CD8-positive, alpha-beta memory T cell (primary cell): ENCODE measurements at regions not wholly inside any gene's neighbourhood (a gene's known extent, or its start where the extent isn't known, plus 50 kb on each side); places are given as distances from the start of the nearest gene placed in this dataset.

Experiments
- CTCF ChIA-PET: fragments of 350-600 bp; sonication (Branson Sonifier 250); formaldehyde crosslinking; loops from one replicate; lab custom pipeline; 2021; ENCODE audit warnings: antibody characterized with exemption; lab: Charles Lee
- POLR2A ChIA-PET: fragments of 350-600 bp; sonication (Branson Sonifier 250); formaldehyde crosslinking; loops from one replicate; lab custom pipeline; 2021; ENCODE audit warnings: antibody characterized with exemption; lab: Charles Lee
- DNase-seq, 5 donors: peaks; one replicate each; pipeline versions ENCODE4 v3.0.0 to v3.0.0-alpha.2; 2020 to 2022; ENCODE audit warnings: mixed read lengths in 1 of 5
- H3K27ac ChIP-seq: one replicate; pipeline ENCODE4 v1.7.0; 2013; ENCODE audit warnings: low read depth, mild to moderate bottlenecking, low read length, moderate library complexity
- H3K27me3 ChIP-seq: 2 replicates; pipeline ENCODE4 v1.7.0; 2013; ENCODE audit warnings: low read length, mild to moderate bottlenecking; ENCODE audit not compliant: insufficient read depth, poor library complexity, severe bottlenecking
- H3K36me3 ChIP-seq: 2 replicates; pipeline ENCODE4 v1.7.0; 2013; ENCODE audit warnings: mild to moderate bottlenecking, low read length, moderate library complexity; ENCODE audit not compliant: insufficient read depth
- H3K4me1 ChIP-seq: 2 replicates; pipeline ENCODE4 v1.7.0; 2013; ENCODE audit warnings: mild to moderate bottlenecking, low read length, moderate library complexity; ENCODE audit not compliant: insufficient read depth
- H3K4me3 ChIP-seq: 2 replicates; pipeline ENCODE4 v1.7.0; 2013; ENCODE audit warnings: mild to moderate bottlenecking, low read length
- H3K9me3 ChIP-seq: 2 replicates; pipeline ENCODE4 v1.7.0; 2013; ENCODE audit warnings: mild to moderate bottlenecking, low read length
- H3K27ac Mint-ChIP-seq, 8 donors: one replicate each; pipeline ENCODE4 v1.8.0; 2020 to 2021; ENCODE audit warnings: mixed read lengths in 8 of 8, mild to moderate bottlenecking in 6 of 8, inconsistent platforms in 3 of 8, moderate library complexity in 3 of 8
- H3K27me3 Mint-ChIP-seq, 2 donors: one replicate each; pipeline ENCODE4 v1.8.0; 2020 to 2021; ENCODE audit warnings: mixed read lengths in 2 of 2, mild to moderate bottlenecking in 1 of 2, moderate library complexity in 1 of 2
- H3K36me3 Mint-ChIP-seq, 3 donors: one replicate each; pipeline ENCODE4 v1.8.0; 2020 to 2021; ENCODE audit warnings: mixed read lengths in 3 of 3, inconsistent platforms in 1 of 3, mild to moderate bottlenecking in 1 of 3
- H3K4me1 Mint-ChIP-seq, 3 donors: one replicate each; pipeline ENCODE4 v1.8.0; 2020 to 2021; ENCODE audit warnings: mixed read lengths in 3 of 3, inconsistent platforms in 1 of 3, mild to moderate bottlenecking in 1 of 3
- H3K4me3 Mint-ChIP-seq, 7 donors: one replicate each; pipeline ENCODE4 v1.8.0; 2020 to 2021; ENCODE audit warnings: mixed read lengths in 7 of 7, mild to moderate bottlenecking in 6 of 7, moderate library complexity in 4 of 7, inconsistent platforms in 2 of 7
- H3K9me3 Mint-ChIP-seq, 5 donors: one replicate each; pipeline ENCODE4 v1.8.0; 2020 to 2022; ENCODE audit warnings: mixed read lengths in 5 of 5, mild to moderate bottlenecking in 3 of 5, moderate library complexity in 2 of 5, inconsistent platforms in 1 of 5

DNA sequence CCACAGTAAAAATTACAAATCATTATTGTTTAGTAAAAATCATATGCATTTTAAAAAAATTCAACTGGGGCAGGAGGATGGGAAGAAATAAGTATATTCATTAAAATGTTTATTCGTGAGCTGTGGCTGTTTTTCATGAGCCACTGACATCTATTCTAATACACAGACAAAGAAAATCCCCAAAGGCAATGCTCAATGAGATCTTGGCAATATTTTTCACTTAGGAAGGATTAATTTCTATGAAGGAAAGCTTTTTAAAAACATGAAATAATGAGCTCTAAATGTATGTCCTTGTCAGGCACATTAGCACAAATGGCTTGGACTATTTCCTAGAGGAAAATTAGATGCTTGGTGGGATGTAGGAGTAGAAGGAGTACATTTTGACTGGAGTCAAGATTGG, 262.0 kb upstream of the MMADHC start:
- H3K27me3 ChIP-seq = no peaks in the 10 kb centered on the region
- H3K27ac ChIP-seq = no peak overlapping the region
- POLR2A ChIA-PET = no interaction called here
- Mint-ChIP-seq H3K4me1 (no peaks in the 10 kb centered on the region), H3K27ac (no peak overlapping the region), H3K9me3 (peaks cover 6 to 18% (median 11%) of the 10 kb centered on the region in 5 donors), H3K4me3 (no peak overlapping the region), H3K36me3 (peaks cover 0 to 2% (median 0%) of the 10 kb centered on the region in 3 donors), H3K27me3 (peaks cover 0 to 7% of the 10 kb centered on the region in 2 donors)
- H3K9me3 ChIP-seq = no peaks in the 10 kb centered on the region
- CTCF ChIA-PET = no interaction called here
- no peak overlapping the region for H3K4me3 ChIP-seq
- no peaks in the 10 kb centered on the region for H3K4me1 ChIP-seq
- DNase-seq = no peak
- no peaks in the 10 kb centered on the region for H3K36me3 ChIP-seq

DNA sequence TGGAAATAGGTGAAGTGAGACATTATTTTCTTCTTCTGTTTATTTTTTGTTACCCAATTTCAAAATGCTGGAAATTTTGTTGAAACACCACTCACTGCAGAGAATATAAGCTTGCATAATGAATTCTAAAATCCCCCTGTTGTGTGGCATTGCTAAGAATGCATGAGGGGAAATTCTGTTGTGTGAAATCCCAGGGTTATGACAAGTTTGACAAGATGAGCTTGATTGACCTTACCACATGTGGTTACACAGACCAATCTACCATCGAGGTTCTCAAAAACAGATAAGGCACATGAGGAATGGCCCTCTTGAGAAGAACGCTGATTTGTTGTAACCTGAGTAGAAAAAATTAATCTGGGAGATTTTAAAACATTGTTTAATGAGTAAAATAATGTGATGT, 261.6 kb upstream of the MMADHC start:
- Histone ChIP-seq H3K36me3 (no peaks in the 10 kb centered on the region), H3K27ac (no peak overlapping the region), H3K4me3 (no peak overlapping the region), H3K27me3 (no peaks in the 10 kb centered on the region), H3K9me3 (no peaks in the 10 kb centered on the region), H3K4me1 (no peaks in the 10 kb centered on the region)
- H3K4me3 Mint-ChIP-seq = no peak overlapping the region
- no peak for DNase-seq
- ChIA-PET CTCF (no interaction called here), POLR2A (no interaction called here)
- peaks cover 6 to 18% (median 11%) of the 10 kb centered on the region in 5 donors for H3K9me3 Mint-ChIP-seq
- no peak overlapping the region for H3K27ac Mint-ChIP-seq
- H3K4me1 Mint-ChIP-seq = no peaks in the 10 kb centered on the region
- H3K36me3 Mint-ChIP-seq = peaks cover 0 to 2% (median 0%) of the 10 kb centered on the region in 3 donors
- H3K27me3 Mint-ChIP-seq = peaks cover 0 to 7% of the 10 kb centered on the region in 2 donors

DNA sequence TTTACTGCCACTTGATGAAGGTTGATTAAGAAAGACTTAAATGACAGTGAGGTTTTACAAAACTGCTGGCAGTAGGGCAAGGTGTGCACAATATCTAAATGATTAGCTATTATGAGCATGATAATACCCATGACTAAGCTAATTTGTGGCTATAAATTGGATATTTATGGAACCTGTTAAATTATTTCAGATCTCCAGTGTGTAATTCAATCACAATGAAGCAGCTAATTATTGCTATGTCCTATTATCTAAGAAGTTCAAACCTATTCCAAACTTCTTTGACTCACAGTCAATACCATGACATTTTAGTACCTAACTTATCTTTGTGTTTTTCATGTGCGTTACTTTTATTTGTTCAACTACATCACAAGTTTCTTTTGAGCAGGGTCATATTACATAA, 253.8 kb upstream of the MMADHC start:
- ChIA-PET POLR2A (no interaction called here), CTCF (no interaction called here)
- no peaks in the 10 kb centered on the region for H3K27me3 ChIP-seq
- Mint-ChIP-seq H3K27ac (no peak overlapping the region), H3K27me3 (no peaks in the 10 kb centered on the region), H3K4me1 (no peaks in the 10 kb centered on the region), H3K36me3 (no peaks in the 10 kb centered on the region), H3K4me3 (no peak overlapping the region), H3K9me3 (peaks cover 2 to 26% (median 12%) of the 10 kb centered on the region in 5 donors)
- no peak overlapping the region for H3K4me3 ChIP-seq
- no peak for DNase-seq
- H3K27ac ChIP-seq = no peak overlapping the region
- H3K36me3 ChIP-seq = no peaks in the 10 kb centered on the region
- H3K9me3 ChIP-seq = no peaks in the 10 kb centered on the region
- H3K4me1 ChIP-seq = no peaks in the 10 kb centered on the region

- no peak overlapping the region for H3K4me3 Mint-ChIP-seq
- H3K4me1 ChIP-seq = no peaks in the 10 kb centered on the region
- H3K27me3 Mint-ChIP-seq = peaks cover 0 to 2% of the 10 kb centered on the region in 2 donors
- no peak overlapping the region for H3K27ac Mint-ChIP-seq
- no peak overlapping the region for H3K4me3 ChIP-seq
- no peaks in the 10 kb centered on the region for H3K36me3 Mint-ChIP-seq
- H3K9me3 Mint-ChIP-seq = peaks cover 3 to 29% (median 17%) of the 10 kb centered on the region in 5 donors
- no peak for DNase-seq
- ChIA-PET POLR2A (no interaction called here), CTCF (no interaction called here)
- no peaks in the 10 kb centered on the region for H3K9me3 ChIP-seq
- H3K27ac ChIP-seq = no peak overlapping the region
- no peaks in the 10 kb centered on the region for H3K36me3 ChIP-seq
- no peaks in the 10 kb centered on the region for H3K4me1 Mint-ChIP-seq
- no peaks in the 10 kb centered on the region for H3K27me3 ChIP-seq
These were observed 244.7 kb upstream of the MMADHC start for GRCh38 chr2:149832324-149832723.

DNA sequence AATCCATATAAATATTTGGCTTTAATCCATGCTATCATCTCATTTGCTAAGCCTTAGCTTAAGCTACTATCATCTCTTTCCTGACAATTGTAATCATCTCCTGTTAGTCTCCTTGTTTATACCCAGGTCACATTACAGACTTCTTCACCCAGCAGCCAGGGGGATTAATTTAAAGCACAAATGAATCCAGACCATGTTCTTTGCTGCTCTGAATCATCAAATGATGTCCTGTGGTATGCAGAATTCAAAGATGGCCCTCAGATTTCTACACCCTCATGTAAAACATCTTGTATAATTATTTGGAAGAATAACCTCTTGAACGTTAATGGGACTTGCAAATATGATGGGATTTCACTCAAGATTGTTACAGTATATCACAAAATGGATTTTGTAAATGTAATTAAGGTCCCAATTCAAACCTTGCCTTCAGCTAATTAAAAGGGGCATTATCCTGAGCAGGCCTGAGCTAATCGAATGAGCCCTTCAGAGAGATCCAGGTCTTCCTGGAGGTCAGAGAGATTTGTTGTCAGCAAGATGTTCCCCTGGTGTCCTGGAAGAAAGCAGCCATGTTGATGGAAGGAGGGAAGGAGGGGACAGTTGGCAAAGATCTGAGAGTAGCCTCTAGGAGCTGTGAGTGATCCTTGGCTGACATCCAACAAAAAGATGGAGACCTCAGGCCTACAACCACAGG, 241.1 kb upstream of the MMADHC start:
- Mint-ChIP-seq H3K27me3 (peaks cover 0 to 2% of the 10 kb centered on the region in 2 donors), H3K27ac (no peak overlapping the region), H3K36me3 (no peaks in the 10 kb centered on the region), H3K4me3 (no peak overlapping the region), H3K9me3 (peaks cover 0 to 5% (median 2%) of the 10 kb centered on the region in 5 donors), H3K4me1 (no peaks in the 10 kb centered on the region)
- Histone ChIP-seq H3K9me3 (no peaks in the 10 kb centered on the region), H3K27me3 (no peaks in the 10 kb centered on the region), H3K4me1 (no peaks in the 10 kb centered on the region), H3K27ac (no peak overlapping the region), H3K36me3 (no peaks in the 10 kb centered on the region), H3K4me3 (no peak overlapping the region)
- no peak for DNase-seq
- ChIA-PET CTCF (no interaction called here), POLR2A (no interaction called here)

DNA sequence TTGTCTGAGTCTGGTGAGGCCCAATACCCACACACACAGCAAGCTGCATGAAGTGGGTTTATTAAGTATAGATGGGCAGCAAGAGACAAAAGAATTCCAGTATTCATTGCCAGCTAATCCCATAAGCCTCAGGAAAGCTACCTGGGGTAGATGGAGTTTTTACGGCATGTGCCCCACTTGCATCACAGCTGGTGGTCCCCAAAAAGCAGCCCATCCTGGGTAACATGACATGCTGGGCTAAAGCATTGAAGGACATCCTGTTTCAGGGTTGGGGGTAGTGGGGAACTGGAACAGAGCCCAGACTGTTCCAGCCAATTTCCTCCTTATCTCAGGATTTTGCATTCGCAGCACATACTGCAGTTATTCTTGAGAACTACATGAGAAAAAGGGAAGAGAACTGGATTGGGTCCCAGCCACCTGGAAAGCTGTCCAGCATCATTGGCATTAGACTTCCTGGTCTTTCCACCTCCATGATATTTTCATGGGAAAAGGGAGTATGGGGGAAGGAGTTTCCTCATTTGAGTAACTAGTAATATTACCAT, 240.1 kb upstream of the MMADHC start:
- H3K9me3 Mint-ChIP-seq = peaks cover 0 to 11% (median 2%) of the 10 kb centered on the region in 5 donors
- Histone ChIP-seq H3K36me3 (no peaks in the 10 kb centered on the region), H3K4me1 (no peaks in the 10 kb centered on the region), H3K27me3 (no peaks in the 10 kb centered on the region), H3K27ac (no peak overlapping the region), H3K4me3 (no peak overlapping the region), H3K9me3 (no peaks in the 10 kb centered on the region)
- ChIA-PET CTCF (no interaction called here), POLR2A (no interaction called here)
- peaks cover 0 to 2% of the 10 kb centered on the region in 2 donors for H3K27me3 Mint-ChIP-seq
- H3K36me3 Mint-ChIP-seq = no peaks in the 10 kb centered on the region
- no peak for DNase-seq
- H3K4me3 Mint-ChIP-seq = no peak overlapping the region
- no peak overlapping the region for H3K27ac Mint-ChIP-seq
- H3K4me1 Mint-ChIP-seq = no peaks in the 10 kb centered on the region

DNA sequence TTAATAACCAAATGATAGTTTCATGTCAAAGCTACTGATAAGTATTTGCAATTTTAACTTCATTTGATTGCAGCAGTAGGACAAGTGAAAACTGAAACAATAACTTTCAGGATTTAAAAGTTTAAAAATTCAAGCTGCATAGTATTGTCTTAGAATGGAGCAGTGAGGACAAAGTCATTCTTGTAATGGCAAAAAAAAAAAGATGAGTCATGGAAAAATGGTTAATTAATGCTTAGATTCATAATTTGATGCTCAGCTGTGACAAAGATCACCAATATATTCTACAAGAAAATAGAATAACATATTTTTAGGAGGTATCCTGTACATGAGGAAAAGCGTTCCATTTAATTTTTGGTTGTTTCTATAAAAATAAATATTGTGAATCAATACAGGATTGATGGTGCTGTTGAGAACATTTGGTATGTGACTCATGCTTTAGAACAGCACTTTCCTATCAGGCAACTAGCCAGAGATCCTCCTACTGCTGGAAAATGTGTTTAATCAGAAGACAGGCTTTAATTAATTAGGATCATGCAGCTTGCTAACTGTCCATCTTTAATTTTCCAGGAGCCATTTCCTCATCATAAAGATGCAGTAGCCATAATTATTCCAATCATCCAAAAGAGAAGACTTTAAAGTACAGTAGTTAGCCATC, 239.0 kb upstream of the MMADHC start:
- H3K4me3 Mint-ChIP-seq = no peak overlapping the region
- CTCF ChIA-PET = no interaction called here
- peaks cover 0 to 2% of the 10 kb centered on the region in 2 donors for H3K27me3 Mint-ChIP-seq

DNA sequence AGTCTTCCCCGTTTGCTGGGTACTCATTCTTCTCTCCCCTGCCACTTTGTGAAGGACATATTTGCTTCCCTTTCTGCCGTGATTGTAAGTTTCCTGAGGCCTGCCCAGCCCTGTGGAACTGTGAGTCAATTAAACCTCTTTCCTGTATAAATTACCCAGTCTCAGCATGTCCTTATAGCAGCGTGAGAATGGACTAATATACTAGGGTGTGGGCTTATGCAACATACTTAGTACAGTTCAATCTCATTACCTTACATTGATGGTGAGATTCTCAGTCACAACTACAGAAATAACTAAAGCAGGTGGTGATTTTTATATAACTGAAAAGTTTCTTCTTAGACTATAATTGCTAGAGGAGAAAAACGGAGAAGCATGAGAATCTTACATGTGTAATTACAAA, 237.9 kb upstream of the MMADHC start:
- Mint-ChIP-seq H3K4me3 (no peak overlapping the region), H3K27ac (no peak overlapping the region), H3K36me3 (no peaks in the 10 kb centered on the region), H3K27me3 (no peaks in the 10 kb centered on the region), H3K4me1 (no peaks in the 10 kb centered on the region), H3K9me3 (peaks cover 0 to 14% (median 2%) of the 10 kb centered on the region in 5 donors)
- H3K27ac ChIP-seq = no peak overlapping the region
- H3K36me3 ChIP-seq = no peaks in the 10 kb centered on the region
- DNase-seq = no peak
- ChIA-PET CTCF (no interaction called here), POLR2A (no interaction called here)
- no peak overlapping the region for H3K4me3 ChIP-seq
- no peaks in the 10 kb centered on the region for H3K9me3 ChIP-seq
- no peaks in the 10 kb centered on the region for H3K4me1 ChIP-seq
- H3K27me3 ChIP-seq = no peaks in the 10 kb centered on the region

More for the DNA sequence above, 239.0 kb upstream of the MMADHC start:
- H3K9me3 Mint-ChIP-seq = peaks cover 1 to 14% (median 2%) of the 10 kb centered on the region in 5 donors
- POLR2A ChIA-PET = no interaction called here
- H3K36me3 Mint-ChIP-seq = no peaks in the 10 kb centered on the region
- Histone ChIP-seq H3K9me3 (no peaks in the 10 kb centered on the region), H3K36me3 (no peaks in the 10 kb centered on the region), H3K27me3 (no peaks in the 10 kb centered on the region), H3K4me1 (no peaks in the 10 kb centered on the region), H3K27ac (no peak overlapping the region), H3K4me3 (no peak overlapping the region)
- no peaks in the 10 kb centered on the region for H3K4me1 Mint-ChIP-seq
- no peak overlapping the region for H3K27ac Mint-ChIP-seq
- no peak for DNase-seq
